Endothelial cell of umbilical vein (primary cell): ENCODE measurements at regions not wholly inside any gene's neighbourhood (a gene's known extent, or its start where the extent isn't known, plus 50 kb on each side); places are given as distances from the start of the nearest gene placed in this dataset.

Experiments used
- BruUV-seq: library from RNA; stranded (reverse); fragments of 400-500 nt; replicated peaks from 2 replicates; lab custom pipeline; 2021; lab: Mats Ljungman, UMichigan
- CTCF ChIA-PET: fragments of 300-600, 350-600 bp; sonication (Branson Sonifier 250); formaldehyde crosslinking; loops from one replicate; lab custom pipeline; 2021; ENCODE audit warnings: antibody characterized with exemption, inconsistent platforms; lab: Charles Lee
- POLR2A ChIA-PET: fragments of 300-600, 350-600 bp; sonication (Branson Sonifier 250); formaldehyde crosslinking; loops from one replicate; lab custom pipeline; 2021; ENCODE audit warnings: antibody characterized with exemption, inconsistent platforms; lab: Charles Lee
- DNase-seq: peaks from one replicate; pipeline ENCODE4 v3.0.0-alpha.2; 2011; ENCODE audit warnings: low read depth, low spot score
- FAIRE-seq: peaks from 2 replicates; lab custom pipeline; 2011; peaks lifted over from hg19 to GRCh38; lab: Jason Lieb, UNC
- H2AFZ ChIP-seq: 2 replicates; pipeline ENCODE4 v1.6.0; 2012; ENCODE audit warnings: low read depth, low read length, control low read depth, inconsistent platforms
- H3K27ac ChIP-seq: 2 replicates; pipeline ENCODE4 v1.5.1; 2011; ENCODE audit warnings: low read depth, mild to moderate bottlenecking, control low read depth, low read length, moderate library complexity; ENCODE audit not compliant: insufficient read depth
- H3K27me3 ChIP-seq, 2 experiments: 2 replicates each; pipeline versions ENCODE4 v1.6.0 to v1.6.1; 2011; ENCODE audit warnings: low read length in 2 of 2, mixed read lengths in 1 of 2; ENCODE audit not compliant: control insufficient read depth in 2 of 2, insufficient read depth in 2 of 2
- H3K36me3 ChIP-seq, 2 experiments: 2 replicates in 1 of 2; 3 replicates in 1 of 2; pipeline ENCODE4 v1.5.1; 2011; ENCODE audit warnings: low read length in 2 of 2, mild to moderate bottlenecking in 1 of 2, moderate library complexity in 1 of 2; ENCODE audit not compliant: control insufficient read depth in 2 of 2, insufficient read depth in 2 of 2; ENCODE audit errors: extremely low read depth in 1 of 2
- H3K4me1 ChIP-seq: 3 replicates; pipeline ENCODE4 v1.5.1; 2011; ENCODE audit warnings: mild to moderate bottlenecking, low read length; ENCODE audit not compliant: control insufficient read depth, insufficient read depth; ENCODE audit errors: extremely low read depth
- H3K4me2 ChIP-seq: 2 replicates; pipeline ENCODE4 v1.6.1; 2011; ENCODE audit warnings: low read length, control low read depth, mixed read lengths; ENCODE audit not compliant: insufficient read depth
- H3K4me3 ChIP-seq, 3 experiments: fragments of 200-600 bp in 1 of 3; sonication (generic), shearing (Covaris generic) in 1 of 3; replicated peaks in 1 of 3; 2 replicates each; pipeline ENCODE4 v1.5.1; 2011 to 2016; ENCODE audit warnings: control low read depth in 3 of 3, low read length in 3 of 3, mild to moderate bottlenecking in 2 of 3, inconsistent platforms in 1 of 3, low read depth in 1 of 3, moderate library complexity in 1 of 3; ENCODE audit not compliant: insufficient read depth in 1 of 3
- H3K79me2 ChIP-seq: 2 replicates; pipeline ENCODE4 v1.6.0; 2012; ENCODE audit warnings: low read length, inconsistent platforms; ENCODE audit not compliant: control insufficient read depth, insufficient read depth
- H3K9ac ChIP-seq: replicated peaks from 2 replicates; pipeline ENCODE3; 2011; ENCODE audit warnings: low read length, control low read depth; ENCODE audit not compliant: insufficient read depth; ENCODE audit errors: extremely low read depth
- H3K9me1 ChIP-seq: replicated peaks from 3 replicates; pipeline ENCODE4 v1.6.0; 2011; ENCODE audit warnings: mild to moderate bottlenecking, low read length; ENCODE audit not compliant: control insufficient read depth, insufficient read depth; ENCODE audit errors: extremely low read depth
- H3K9me3 ChIP-seq: replicated peaks from 2 replicates; pipeline ENCODE4 v1.5.1; 2012; ENCODE audit warnings: low read length, inconsistent platforms; ENCODE audit not compliant: control insufficient read depth, insufficient read depth
- H4K20me1 ChIP-seq: replicated peaks from 2 replicates; pipeline ENCODE3; 2011; ENCODE audit warnings: mild to moderate bottlenecking, low read length; ENCODE audit not compliant: control insufficient read depth, insufficient read depth; ENCODE audit errors: extremely low read depth
- EZH2 ChIP-seq: IDR thresholded peaks from 2 replicates; pipeline ENCODE4 v1.6.1; 2012; ENCODE audit warnings: borderline replicate concordance, low read depth, mild to moderate bottlenecking, moderate library complexity, low read length, inconsistent platforms; ENCODE audit not compliant: severe bottlenecking
- FOS ChIP-seq: IDR thresholded peaks from 2 replicates; pipeline ENCODE4 v1.6.1; 2011; ENCODE audit warnings: mild to moderate bottlenecking, low read length, moderate library complexity, borderline replicate concordance; ENCODE audit not compliant: insufficient read depth
- GATA2 ChIP-seq: IDR thresholded peaks from 2 replicates; pipeline ENCODE4 v1.7.0; 2011; ENCODE audit warnings: low read depth, mild to moderate bottlenecking, moderate library complexity, mixed read lengths, low read length; ENCODE audit not compliant: insufficient read length, insufficient read depth
- JUN ChIP-seq: IDR thresholded peaks from 2 replicates; pipeline ENCODE4 v1.6.1; 2011; ENCODE audit warnings: borderline replicate concordance, low read depth; ENCODE audit not compliant: insufficient read length, insufficient read depth
- MYC ChIP-seq: IDR thresholded peaks from one replicate; pipeline ENCODE4 v1.6.1; 2011; ENCODE audit warnings: mild to moderate bottlenecking, low read depth, low read length
- POLR2A ChIP-seq: IDR thresholded peaks from 2 replicates; pipeline ENCODE4 v1.6.1; 2012; ENCODE audit warnings: low read depth, mild to moderate bottlenecking, control low read depth, low read length
- POLR2AphosphoS5 ChIP-seq: IDR thresholded peaks from 2 replicates; pipeline ENCODE4 v1.6.1; 2012; ENCODE audit warnings: low read depth, mild to moderate bottlenecking, control low read depth, low read length, moderate library complexity; ENCODE audit not compliant: insufficient read depth
- dilution Hi-C: fragments of 300-500 bp; cut with MboI; formaldehyde crosslinking; loops from one replicate; pipeline ENCODE4 v1.15.0; 2019; ENCODE audit warnings: low sequenced_read_pairs; ENCODE audit not compliant: extremely low pct_ligation_motif_present
- intact Hi-C: fragments of 100-400 bp; cut with micrococcal nuclease; formaldehyde crosslinking; loops from one replicate; pipeline ENCODE4 v1.10.0; 2022
- TF ChIP-seq, protein P1 (sequence below): IDR thresholded peaks from 2 replicates; pipeline ENCODE4 v1.6.1; 2011; ENCODE audit not compliant: insufficient read depth, insufficient read length
- TF ChIP-seq, protein P2 (sequence below), 2 donors: IDR thresholded peaks; 1 replicate in 1 of 2; 2 replicates in 1 of 2; pipeline ENCODE4 v1.5.1; 2011; ENCODE audit warnings: low read length in 2 of 2, mild to moderate bottlenecking in 2 of 2, moderate library complexity in 2 of 2, control low read depth in 1 of 2, inconsistent platforms in 1 of 2, low read depth in 1 of 2; ENCODE audit not compliant: insufficient read depth in 1 of 2; ENCODE audit errors: extremely low read depth in 1 of 2

- POLR2A ChIA-PET, result no interaction called here
- Histone ChIP-seq H3K79me2 (no peaks in the 10 kb centered on the region), H3K9me3 (no peaks in the 10 kb centered on the region), H3K9me1 (no peaks in the 10 kb centered on the region), H3K4me2 (no peak overlapping the region), H4K20me1 (no peaks in the 10 kb centered on the region), H3K27ac (no peak overlapping the region), H3K36me3 (no peaks in the 10 kb centered on the region), H3K4me1 (peaks cover 9% of the 10 kb centered on the region), H3K27me3 (no peaks in the 10 kb centered on the region), H2AFZ (no peak overlapping the region), H3K4me3 (no peak overlapping the region), H3K9ac (no peak overlapping the region)
- no TSS peak for BruUV-seq
- TF ChIP-seq JUN, result no peak
- no peak for TF ChIP-seq GATA2
- no peak for TF ChIP-seq EZH2
- no peak for TF ChIP-seq POLR2A
- no peak for TF ChIP-seq POLR2AphosphoS5
- TF ChIP-seq FOS, result no peak
- FAIRE-seq (no peak), DNase-seq (no peak)
- dilution Hi-C loops, result no loop called here
- intact Hi-C loops, result no loop called here
- CTCF ChIA-PET, result interaction anchor here (3.6 kb wide), 1 partner anchor 10 kb away, joined by 18 read pairs; no protein-coding TSS in a partner anchor
These were observed 123.8 kb upstream of the GGTLC1 start for GRCh38 chr20:24112360-24112759.

GRCh38 chr20:24111858-24112257 lies 123.3 kb upstream of the GGTLC1 start:
- Histone ChIP-seq H3K36me3 (no peaks in the 10 kb centered on the region), H3K9me1 (no peaks in the 10 kb centered on the region), H3K27ac (no peak overlapping the region), H4K20me1 (no peaks in the 10 kb centered on the region), H3K27me3 (no peaks in the 10 kb centered on the region), H3K79me2 (no peaks in the 10 kb centered on the region), H3K9me3 (no peaks in the 10 kb centered on the region), H3K4me1 (peaks cover 12% of the 10 kb centered on the region), H3K4me2 (no peak overlapping the region), H3K9ac (no peak overlapping the region), H3K4me3 (no peak overlapping the region), H2AFZ (no peak overlapping the region)
- DNase-seq, result no peak
- ChIA-PET POLR2A (no interaction called here), CTCF (interaction anchor here (3.6 kb wide), 1 partner anchor 10 kb away, joined by 18 read pairs; no protein-coding TSS in a partner anchor)
- no TSS peak for BruUV-seq
- TF ChIP-seq MYC (no peak), GATA2 (no peak), EZH2 (no peak), POLR2AphosphoS5 (no peak), FOS (no peak), POLR2A (no peak), JUN (no peak)
- TF ChIP-seq, protein P1, sequence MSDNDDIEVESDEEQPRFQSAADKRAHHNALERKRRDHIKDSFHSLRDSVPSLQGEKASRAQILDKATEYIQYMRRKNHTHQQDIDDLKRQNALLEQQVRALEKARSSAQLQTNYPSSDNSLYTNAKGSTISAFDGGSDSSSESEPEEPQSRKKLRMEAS, result no peak
- TF ChIP-seq, protein P2, sequence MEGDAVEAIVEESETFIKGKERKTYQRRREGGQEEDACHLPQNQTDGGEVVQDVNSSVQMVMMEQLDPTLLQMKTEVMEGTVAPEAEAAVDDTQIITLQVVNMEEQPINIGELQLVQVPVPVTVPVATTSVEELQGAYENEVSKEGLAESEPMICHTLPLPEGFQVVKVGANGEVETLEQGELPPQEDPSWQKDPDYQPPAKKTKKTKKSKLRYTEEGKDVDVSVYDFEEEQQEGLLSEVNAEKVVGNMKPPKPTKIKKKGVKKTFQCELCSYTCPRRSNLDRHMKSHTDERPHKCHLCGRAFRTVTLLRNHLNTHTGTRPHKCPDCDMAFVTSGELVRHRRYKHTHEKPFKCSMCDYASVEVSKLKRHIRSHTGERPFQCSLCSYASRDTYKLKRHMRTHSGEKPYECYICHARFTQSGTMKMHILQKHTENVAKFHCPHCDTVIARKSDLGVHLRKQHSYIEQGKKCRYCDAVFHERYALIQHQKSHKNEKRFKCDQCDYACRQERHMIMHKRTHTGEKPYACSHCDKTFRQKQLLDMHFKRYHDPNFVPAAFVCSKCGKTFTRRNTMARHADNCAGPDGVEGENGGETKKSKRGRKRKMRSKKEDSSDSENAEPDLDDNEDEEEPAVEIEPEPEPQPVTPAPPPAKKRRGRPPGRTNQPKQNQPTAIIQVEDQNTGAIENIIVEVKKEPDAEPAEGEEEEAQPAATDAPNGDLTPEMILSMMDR (IDR thresholded peaks at IDR 0.05; ENCODE audit: extremely low read depth in 1 of 2, insufficient read depth in 1 of 2, low read depth in 1 of 2, low read length in 2 of 2), result no peak
- dilution Hi-C loops (no loop called here), intact Hi-C loops (no loop called here)
- FAIRE-seq, result no peak
